HepG2 (cell line): ENCODE measurements at regions not wholly inside any gene's neighbourhood (a gene's known extent, or its start where the extent isn't known, plus 50 kb on each side); places are given as distances from the start of the nearest gene placed in this dataset.

Experiments used
- KIAA2018 ChIP-seq: sonication (generic); formaldehyde crosslinking; IDR thresholded peaks from 2 replicates; pipeline ENCODE4 v1.5.0; 2020; ENCODE audit warnings: mild to moderate bottlenecking, missing genetic modification reagents, borderline replicate concordance
- KLF12 ChIP-seq: sonication (generic); formaldehyde crosslinking; IDR thresholded peaks from 2 replicates; pipeline ENCODE4 v1.4.0; 2020; ENCODE audit warnings: missing genetic modification reagents, borderline replicate concordance
- NRL ChIP-seq: sonication (generic); formaldehyde crosslinking; IDR thresholded peaks from 2 replicates; pipeline ENCODE4 v1.5.0; 2020; ENCODE audit warnings: missing genetic modification reagents, mild to moderate bottlenecking, moderate library complexity, borderline replicate concordance
- PAWR ChIP-seq: sonication (generic); formaldehyde crosslinking; IDR thresholded peaks from 2 replicates; pipeline ENCODE4 v1.4.0; 2020; ENCODE audit warnings: missing genetic modification reagents, mild to moderate bottlenecking, borderline replicate concordance
- PLSCR1 ChIP-seq: sonication (generic); formaldehyde crosslinking; IDR thresholded peaks from 2 replicates; pipeline ENCODE4 v1.5.0; 2020; ENCODE audit warnings: missing genetic modification reagents, mild to moderate bottlenecking, borderline replicate concordance
- TCF7 ChIP-seq: sonication (generic); IDR thresholded peaks from 2 replicates; pipeline ENCODE4 v1.6.1; 2016; ENCODE audit warnings: antibody characterized with exemption, low read depth
- ZFP36 ChIP-seq: fragments of 150-350 bp; IDR thresholded peaks from 2 replicates; pipeline ENCODE4 v1.6.1; 2018; ENCODE audit warnings: borderline replicate concordance, low read length, low read depth; ENCODE audit not compliant: partially characterized antibody
- ZNF552 ChIP-seq: sonication (generic); formaldehyde crosslinking; IDR thresholded peaks from 2 replicates; pipeline ENCODE4 v1.9.0; 2022; ENCODE audit warnings: missing genetic modification reagents, mild to moderate bottlenecking, borderline replicate concordance
- ZNF576 ChIP-seq: sonication (generic); formaldehyde crosslinking; IDR thresholded peaks from 2 replicates; pipeline ENCODE4 v1.4.0; 2020; ENCODE audit warnings: mild to moderate bottlenecking, missing genetic modification reagents

GRCh38 chr17:11177340-11177739, 63.7 kb upstream of the SHISA6 start (continued):
- no peak for TF ChIP-seq KIAA2018 (CRISPR knock-in tag)
- TF ChIP-seq TCF7, result no peak
- TF ChIP-seq NRL (CRISPR knock-in tag), result no peak
- TF ChIP-seq ZFP36, result no peak
- no peak for TF ChIP-seq KLF12 (CRISPR knock-in tag)
- TF ChIP-seq PLSCR1 (CRISPR knock-in tag), result no peak
- no peak for TF ChIP-seq PAWR (CRISPR knock-in tag)
- TF ChIP-seq ZNF552, result no peak
- TF ChIP-seq ZNF576 (CRISPR knock-in tag), result no peak
- TF ChIP-seq, all 625 proteins: peak for 0
